ENCODE measurements at regions not wholly inside any gene's neighbourhood (a gene's known extent, or its start where the extent isn't known, plus 50 kb on each side); places are given as distances from the start of the nearest gene placed in this dataset.

GRCh38 chr2:163312713-163313112 lies 423.1 kb downstream of the FIGN start:
- TF ChIP-seq ATF3 (CRISPR knock-in tag; conservative IDR thresholded peaks at IDR 0.05) (no peak), CTCF (IDR thresholded peaks at IDR 0.05) (no peak), CBFB (CRISPR knock-in tag; IDR thresholded peaks at IDR 0.05; ENCODE audit: low read depth) (no peak), NR3C1 (CRISPR knock-in tag; conservative IDR thresholded peaks at IDR 0.05; ENCODE audit: low read depth) (no peak), PREB (CRISPR knock-in tag; IDR thresholded peaks at IDR 0.05; ENCODE audit: borderline replicate concordance) (no peak), SP1 (CRISPR knock-in tag; conservative IDR thresholded peaks at IDR 0.05) (no peak), TEAD4 (CRISPR knock-in tag; IDR thresholded peaks at IDR 0.05) (no peak), ERG (CRISPR knock-in tag; IDR thresholded peaks at IDR 0.05) (no peak), IRF1 (CRISPR knock-in tag; IDR thresholded peaks at IDR 0.05) (no peak), NFE2L1 (CRISPR knock-in tag; IDR thresholded peaks at IDR 0.05) (no peak), ZNF138 (CRISPR knock-in tag; conservative IDR thresholded peaks at IDR 0.05) (no peak), E2F4 (CRISPR knock-in tag; IDR thresholded peaks at IDR 0.05; ENCODE audit: borderline replicate concordance, low read depth) (no peak), MYBL2 (CRISPR knock-in tag; IDR thresholded peaks at IDR 0.05) (no peak), TEAD1 (CRISPR knock-in tag; IDR thresholded peaks at IDR 0.05) (no peak)

All from WTC11 (cell line).